ENCODE measurements at regions not wholly inside any gene's neighbourhood (a gene's known extent, or its start where the extent isn't known, plus 50 kb on each side); places are given as distances from the start of the nearest gene placed in this dataset.

- DNase-seq (ENCODE audit: low spot score) = no peak
- peaks cover 2% of the 10 kb centered on the region for H3K9me3 Mint-ChIP-seq
- no peak overlapping the region for H3K27ac Mint-ChIP-seq
- peaks cover 2% of the 10 kb centered on the region for H3K36me3 Mint-ChIP-seq
- no peak overlapping the region for H3K4me3 Mint-ChIP-seq
- ATAC-seq = no peak
- H3K4me1 Mint-ChIP-seq (ENCODE audit: low read depth in 2 of 2) = no peaks in the 10 kb centered on the region
- H3K27me3 Mint-ChIP-seq = peaks cover 2 to 3% of the 10 kb centered on the region in 2 donors
Observed at GRCh38 chr6:159609652-159610178, 83.3 kb downstream of the SOD2 start.

GRCh38 chr6:159608961-159609651, 83.9 kb downstream of the SOD2 start:
- DNase-seq (ENCODE audit: low spot score) (no peak), ATAC-seq (no peak)
- peaks cover 3 to 8% of the 10 kb centered on the region in 2 donors for H3K27me3 Mint-ChIP-seq
- no peak overlapping the region for H3K27ac Mint-ChIP-seq
- no peaks in the 10 kb centered on the region for H3K36me3 Mint-ChIP-seq
- H3K4me1 Mint-ChIP-seq (ENCODE audit: low read depth in 2 of 2) = no peaks in the 10 kb centered on the region
- no peak overlapping the region for H3K4me3 Mint-ChIP-seq
- no peaks in the 10 kb centered on the region for H3K9me3 Mint-ChIP-seq

GRCh38 chr6:159606786-159607185, 86.3 kb downstream of the SOD2 start:
- H3K36me3 Mint-ChIP-seq = no peaks in the 10 kb centered on the region
- no peaks in the 10 kb centered on the region for H3K9me3 Mint-ChIP-seq
- no peak overlapping the region for H3K4me3 Mint-ChIP-seq
- no peak for DNase-seq (ENCODE audit: low spot score)
- no peak for ATAC-seq
- peaks cover 9 to 22% of the 10 kb centered on the region in 2 donors for H3K27me3 Mint-ChIP-seq
- H3K4me1 Mint-ChIP-seq (ENCODE audit: low read depth in 2 of 2) = peaks cover 0 to 2% of the 10 kb centered on the region in 2 donors
- H3K27ac Mint-ChIP-seq = no peak overlapping the region

GRCh38 chr6:159604443-159604956, 88.5 kb downstream of the SOD2 start:
- ATAC-seq = no peak
- H3K27me3 Mint-ChIP-seq = peaks cover 18 to 30% of the 10 kb centered on the region in 2 donors
- no peaks in the 10 kb centered on the region for H3K9me3 Mint-ChIP-seq
- peaks cover 0 to 5% of the 10 kb centered on the region in 2 donors for H3K4me1 Mint-ChIP-seq (ENCODE audit: low read depth in 2 of 2)
- DNase-seq (ENCODE audit: low spot score) = no peak
- H3K36me3 Mint-ChIP-seq = no peaks in the 10 kb centered on the region
- H3K27ac Mint-ChIP-seq = no peak overlapping the region
- no peak overlapping the region for H3K4me3 Mint-ChIP-seq

GRCh38 chr6:159602431-159603041, 90.5 kb downstream of the SOD2 start:
- Mint-ChIP-seq H3K36me3 (no peaks in the 10 kb centered on the region), H3K27me3 (peaks cover 18 to 30% of the 10 kb centered on the region in 2 donors), H3K4me3 (no peak overlapping the region), H3K9me3 (no peaks in the 10 kb centered on the region), H3K27ac (no peak overlapping the region), H3K4me1 (ENCODE audit: low read depth in 2 of 2) (peaks cover 0 to 5% of the 10 kb centered on the region in 2 donors)
- ATAC-seq (no peak), DNase-seq (ENCODE audit: low spot score) (no peak)

- peaks cover 16 to 30% of the 10 kb centered on the region in 2 donors for H3K27me3 Mint-ChIP-seq
- peaks cover 0 to 5% of the 10 kb centered on the region in 2 donors for H3K4me1 Mint-ChIP-seq (ENCODE audit: low read depth in 2 of 2)
- no peak overlapping the region for H3K4me3 Mint-ChIP-seq
- H3K27ac Mint-ChIP-seq = no peak overlapping the region
- no peak for DNase-seq (ENCODE audit: low spot score)
- ATAC-seq = no peak
- no peaks in the 10 kb centered on the region for H3K36me3 Mint-ChIP-seq
- no peaks in the 10 kb centered on the region for H3K9me3 Mint-ChIP-seq
Observed at GRCh38 chr6:159601211-159601610, 91.8 kb downstream of the SOD2 start.

GRCh38 chr6:159595173-159595572, 97.9 kb downstream of the SOD2 start:
- Mint-ChIP-seq H3K27ac (no peak overlapping the region), H3K4me1 (ENCODE audit: low read depth in 2 of 2) (peaks cover 0 to 3% of the 10 kb centered on the region in 2 donors), H3K9me3 (no peaks in the 10 kb centered on the region), H3K4me3 (no peak overlapping the region), H3K36me3 (no peaks in the 10 kb centered on the region), H3K27me3 (peaks cover 0 to 11% of the 10 kb centered on the region in 2 donors)
- DNase-seq (ENCODE audit: low spot score) (no peak), ATAC-seq (no peak)

GRCh38 chr6:159594750-159595117, 98.3 kb downstream of the SOD2 start:
- no peaks in the 10 kb centered on the region for H3K36me3 Mint-ChIP-seq
- peaks cover 0 to 8% of the 10 kb centered on the region in 2 donors for H3K27me3 Mint-ChIP-seq
- DNase-seq (ENCODE audit: low spot score) = no peak
- no peak overlapping the region for H3K27ac Mint-ChIP-seq
- no peak overlapping the region for H3K4me3 Mint-ChIP-seq
- ATAC-seq = no peak
- H3K4me1 Mint-ChIP-seq (ENCODE audit: low read depth in 2 of 2) = peaks cover 0 to 3% of the 10 kb centered on the region in 2 donors
- H3K9me3 Mint-ChIP-seq = no peaks in the 10 kb centered on the region

GRCh38 chr6:159594106-159594749, 98.8 kb downstream of the SOD2 start:
- Mint-ChIP-seq H3K36me3 (no peaks in the 10 kb centered on the region), H3K4me3 (no peak overlapping the region), H3K27ac (no peak overlapping the region), H3K9me3 (no peaks in the 10 kb centered on the region), H3K27me3 (peaks cover 4 to 9% of the 10 kb centered on the region in 2 donors), H3K4me1 (ENCODE audit: low read depth in 2 of 2) (peaks cover 0 to 3% of the 10 kb centered on the region in 2 donors)
- DNase-seq (ENCODE audit: low spot score) (no peak), ATAC-seq (no peak)

- Mint-ChIP-seq H3K36me3 (no peaks in the 10 kb centered on the region), H3K27me3 (peaks cover 18 to 25% of the 10 kb centered on the region in 2 donors), H3K4me3 (no peak overlapping the region)
Observed at GRCh38 chr6:159590835-159591234, 102.2 kb downstream of the SOD2 start.

GRCh38 chr6:159586684-159587083, 106.4 kb downstream of the SOD2 start:
- H3K36me3 Mint-ChIP-seq = no peaks in the 10 kb centered on the region
- no peak overlapping the region for H3K27ac Mint-ChIP-seq
- DNase-seq (ENCODE audit: low spot score) (no peak), ATAC-seq (no peak)
- H3K9me3 Mint-ChIP-seq = peaks cover under 1% of the 10 kb centered on the region
- no peak overlapping the region for H3K4me3 Mint-ChIP-seq
- no peaks in the 10 kb centered on the region for H3K4me1 Mint-ChIP-seq (ENCODE audit: low read depth in 2 of 2)
- H3K27me3 Mint-ChIP-seq = peaks cover 16 to 33% of the 10 kb centered on the region in 2 donors

More at GRCh38 chr6:159590835-159591234, 102.2 kb downstream of the SOD2 start:
- ATAC-seq (no peak), DNase-seq (ENCODE audit: low spot score) (no peak)
- Mint-ChIP-seq H3K4me1 (ENCODE audit: low read depth in 2 of 2) (peaks cover 0 to 3% of the 10 kb centered on the region in 2 donors), H3K27ac (no peak overlapping the region), H3K9me3 (no peaks in the 10 kb centered on the region)

GRCh38 chr6:159582736-159583135, 110.3 kb downstream of the SOD2 start:
- H3K36me3 Mint-ChIP-seq = no peaks in the 10 kb centered on the region
- H3K4me3 Mint-ChIP-seq = no peak overlapping the region
- H3K4me1 Mint-ChIP-seq (ENCODE audit: low read depth in 2 of 2) = no peaks in the 10 kb centered on the region
- no peak overlapping the region for H3K27ac Mint-ChIP-seq
- ATAC-seq (no peak), DNase-seq (ENCODE audit: low spot score) (no peak)
- peaks cover 4% of the 10 kb centered on the region for H3K9me3 Mint-ChIP-seq
- peaks cover 23 to 47% of the 10 kb centered on the region in 2 donors for H3K27me3 Mint-ChIP-seq

GRCh38 chr6:159578629-159579028, 114.4 kb downstream of the SOD2 start:
- no peaks in the 10 kb centered on the region for H3K36me3 Mint-ChIP-seq
- H3K4me3 Mint-ChIP-seq = no peak overlapping the region
- peaks cover 4% of the 10 kb centered on the region for H3K9me3 Mint-ChIP-seq
- DNase-seq (ENCODE audit: low spot score) (no peak), ATAC-seq (no peak)
- H3K27me3 Mint-ChIP-seq = peaks cover 25 to 46% of the 10 kb centered on the region in 2 donors
- H3K4me1 Mint-ChIP-seq (ENCODE audit: low read depth in 2 of 2) = no peaks in the 10 kb centered on the region
- H3K27ac Mint-ChIP-seq = no peak overlapping the region

- H3K4me1 Mint-ChIP-seq (ENCODE audit: low read depth in 2 of 2) = no peaks in the 10 kb centered on the region
- DNase-seq (ENCODE audit: low spot score) (no peak), ATAC-seq (no peak)
- H3K27me3 Mint-ChIP-seq = peaks cover 22 to 46% of the 10 kb centered on the region in 2 donors
- H3K27ac Mint-ChIP-seq = no peak overlapping the region
- H3K9me3 Mint-ChIP-seq = peaks cover 4% of the 10 kb centered on the region
- no peaks in the 10 kb centered on the region for H3K36me3 Mint-ChIP-seq
- no peak overlapping the region for H3K4me3 Mint-ChIP-seq
Observed at GRCh38 chr6:159577564-159577963, 115.5 kb downstream of the SOD2 start.

All from natural killer cell treated with Interleukin-12 subunit alpha and Interleukin-12 subunit beta and Interleukin-15 and Interleukin-18, amount 100 ng/mL, for 72 hours (primary cell).